Calu3 (cell line): ENCODE measurements at regions not wholly inside any gene's neighbourhood (a gene's known extent, or its start where the extent isn't known, plus 50 kb on each side); places are given as distances from the start of the nearest gene placed in this dataset.

Experiments used
- BruUV-seq: library from RNA; stranded (reverse); fragments of 400-500 nt; replicated peaks from 2 replicates; lab custom pipeline; 2021; lab: Mats Ljungman, UMichigan
- CTCF ChIA-PET: fragments of 300-600 bp; sonication (Branson Sonifier 250); formaldehyde crosslinking; loops from one replicate; lab custom pipeline; 2022; ENCODE audit warnings: antibody characterized with exemption; lab: Charles Lee
- DNase-seq: peaks from one replicate; pipeline ENCODE4 v3.0.0; 2022
- H3K27ac Mint-ChIP-seq: one replicate; pipeline ENCODE4 v1.8.0; 2022; ENCODE audit warnings: mixed read lengths; ENCODE audit not compliant: unreplicated experiment
- H3K27me3 Mint-ChIP-seq: one replicate; pipeline ENCODE4 v1.8.0; 2022; ENCODE audit warnings: mixed read lengths; ENCODE audit not compliant: unreplicated experiment
- H3K36me3 Mint-ChIP-seq: one replicate; pipeline ENCODE4 v1.8.0; 2022; ENCODE audit warnings: mild to moderate bottlenecking, moderate library complexity, mixed read lengths; ENCODE audit not compliant: insufficient read depth, unreplicated experiment
- H3K4me1 Mint-ChIP-seq: one replicate; pipeline ENCODE4 v1.8.0; 2022; ENCODE audit warnings: mild to moderate bottlenecking, low read depth, mixed read lengths; ENCODE audit not compliant: unreplicated experiment
- H3K4me3 Mint-ChIP-seq: one replicate; pipeline ENCODE4 v1.8.0; 2022; ENCODE audit warnings: mild to moderate bottlenecking, low read depth, moderate library complexity, mixed read lengths; ENCODE audit not compliant: unreplicated experiment
- H3K9me3 Mint-ChIP-seq: one replicate; pipeline ENCODE4 v1.8.0; 2022; ENCODE audit warnings: low read depth, mixed read lengths; ENCODE audit not compliant: unreplicated experiment
- CTCF ChIP-seq: fragments of 200-600 bp; IDR thresholded peaks from one replicate; pipeline ENCODE4 v1.8.0; 2022; ENCODE audit warnings: antibody characterized with exemption; ENCODE audit not compliant: unreplicated experiment
- intact Hi-C: fragments of 100-400 bp; cut with micrococcal nuclease; formaldehyde crosslinking; loops from one replicate; pipeline ENCODE4 v1.10.0; 2022; ENCODE audit not compliant: unreplicated experiment

GRCh38 chr11:91773090-91773489, 451.5 kb upstream of the FAT3 start:
- H3K36me3 Mint-ChIP-seq, result no peaks in the 10 kb centered on the region

GRCh38 chr11:91771961-91772360, 452.7 kb upstream of the FAT3 start:
- no peak for DNase-seq
- Mint-ChIP-seq H3K9me3 (no peaks in the 10 kb centered on the region), H3K4me3 (no peak overlapping the region), H3K36me3 (no peaks in the 10 kb centered on the region), H3K27me3 (no peaks in the 10 kb centered on the region), H3K27ac (no peak overlapping the region), H3K4me1 (peaks cover 18% of the 10 kb centered on the region)
- intact Hi-C loops, result no loop called here
- CTCF ChIA-PET, result interaction anchor here (0.7 kb wide), 1 partner anchor 10 kb away, joined by 3 read pairs; no protein-coding TSS in a partner anchor
- BruUV-seq, result no TSS peak
- TF ChIP-seq CTCF, result no peak

More at GRCh38 chr11:91773090-91773489, 451.5 kb upstream of the FAT3 start:
- DNase-seq, result peak; percentile 11
- CTCF ChIA-PET, result no interaction called here
- H3K9me3 Mint-ChIP-seq, result no peaks in the 10 kb centered on the region
- no peak for TF ChIP-seq CTCF
- peaks cover 18% of the 10 kb centered on the region for H3K4me1 Mint-ChIP-seq
- intact Hi-C loops, result no loop called here
- no TSS peak for BruUV-seq
- H3K27ac Mint-ChIP-seq, result no peak overlapping the region
- no peak overlapping the region for H3K4me3 Mint-ChIP-seq
- H3K27me3 Mint-ChIP-seq, result no peaks in the 10 kb centered on the region

- Mint-ChIP-seq H3K27me3 (no peaks in the 10 kb centered on the region), H3K27ac (no peak overlapping the region), H3K9me3 (no peaks in the 10 kb centered on the region), H3K4me3 (no peak overlapping the region), H3K4me1 (peaks cover 18% of the 10 kb centered on the region), H3K36me3 (no peaks in the 10 kb centered on the region)
- CTCF ChIA-PET, result no interaction called here
- TF ChIP-seq CTCF, result no peak
- no TSS peak for BruUV-seq
- intact Hi-C loops, result no loop called here
- no peak for DNase-seq
Measured at GRCh38 chr11:91768783-91769182, 455.8 kb upstream of the FAT3 start.

GRCh38 chr11:91763331-91763730, 461.3 kb upstream of the FAT3 start:
- no peak for TF ChIP-seq CTCF

More at GRCh38 chr11:91763331-91763730, 461.3 kb upstream of the FAT3 start:
- no peak for DNase-seq
- no TSS peak for BruUV-seq
- Mint-ChIP-seq H3K36me3 (no peaks in the 10 kb centered on the region), H3K9me3 (no peaks in the 10 kb centered on the region), H3K4me1 (no peaks in the 10 kb centered on the region), H3K27ac (no peak overlapping the region), H3K27me3 (no peaks in the 10 kb centered on the region), H3K4me3 (no peak overlapping the region)
- intact Hi-C loops, result no loop called here
- CTCF ChIA-PET, result no interaction called here
